HepG2 (cell line): ENCODE measurements at regions not wholly inside any gene's neighbourhood (a gene's known extent, or its start where the extent isn't known, plus 50 kb on each side); places are given as distances from the start of the nearest gene placed in this dataset.
A peak's percentile ranks its signal among the peaks of the same experiment; 100 is the strongest.

ENCODE experiments used
- ARNT ChIP-seq: fragments of 450-650 bp; IDR thresholded peaks from 2 replicates; pipeline ENCODE4 v1.6.1; 2017
- ASH2L ChIP-seq: fragments of 300-600, 200-600 bp; sonication (generic); IDR thresholded peaks from 2 replicates; pipeline ENCODE4 v1.7.0; 2017; ENCODE audit warnings: low read depth, mild to moderate bottlenecking, moderate library complexity, mixed read lengths, low read length; ENCODE audit not compliant: insufficient read length
- ATF7-NPFF ChIP-seq: sonication (generic); formaldehyde crosslinking; IDR thresholded peaks from 2 replicates; pipeline ENCODE4 v1.8.1; 2023; ENCODE audit warnings: mild to moderate bottlenecking, low read depth, missing genetic modification reagents, moderate library complexity
- ELF3 ChIP-seq: IDR thresholded peaks from 2 replicates; pipeline ENCODE4 v1.6.1; 2016; ENCODE audit warnings: missing genetic modification reagents, missing compliant biosample characterization
- ERF ChIP-seq: IDR thresholded peaks from 2 replicates; pipeline ENCODE4 v1.6.1; 2018; ENCODE audit warnings: missing biosample characterization, missing genetic modification reagents
- ETV5 ChIP-seq: IDR thresholded peaks from 2 replicates; pipeline ENCODE4 v1.6.1; 2018; ENCODE audit warnings: missing biosample characterization, missing genetic modification reagents, inconsistent platforms, borderline replicate concordance
- HMG20A ChIP-seq: IDR thresholded peaks from 2 replicates; pipeline ENCODE4 v1.6.1; 2016; ENCODE audit warnings: borderline replicate concordance
- KAT8 ChIP-seq: IDR thresholded peaks from 2 replicates; pipeline ENCODE4 v1.6.1; 2016; ENCODE audit warnings: missing genetic modification reagents, missing compliant biosample characterization
- MEIS2 ChIP-seq: sonication (generic); formaldehyde crosslinking; IDR thresholded peaks from 2 replicates; pipeline ENCODE4 v1.9.0; 2021; ENCODE audit warnings: mild to moderate bottlenecking, missing genetic modification reagents
- MIXL1 ChIP-seq: IDR thresholded peaks from 2 replicates; pipeline ENCODE4 v1.6.1; 2016
- NFIB ChIP-seq: sonication (generic); formaldehyde crosslinking; IDR thresholded peaks from 2 replicates; pipeline ENCODE4 v1.9.0; 2021; ENCODE audit warnings: missing genetic modification reagents, mild to moderate bottlenecking, borderline replicate concordance
- POGZ ChIP-seq: sonication (generic); formaldehyde crosslinking; IDR thresholded peaks from 2 replicates; pipeline ENCODE4 v1.4.0; 2020; ENCODE audit warnings: mild to moderate bottlenecking, missing genetic modification reagents
- RXRA ChIP-seq: sonication (generic); formaldehyde crosslinking; IDR thresholded peaks from 2 replicates; pipeline ENCODE4 v1.5.1; 2020; ENCODE audit warnings: missing genetic modification reagents
- SSRP1 ChIP-seq: IDR thresholded peaks from 2 replicates; pipeline ENCODE4 v1.6.1; 2016; ENCODE audit warnings: control low read depth
- ZFX ChIP-seq: sonication (generic); formaldehyde crosslinking; IDR thresholded peaks from 2 replicates; pipeline ENCODE4 v1.4.0; 2020; ENCODE audit warnings: mild to moderate bottlenecking, low read depth, missing genetic modification reagents, moderate library complexity
- ZNF12 ChIP-seq: sonication (generic); formaldehyde crosslinking; IDR thresholded peaks from 2 replicates; pipeline ENCODE4 v1.5.0; 2020; ENCODE audit warnings: missing genetic modification reagents
- ZNF205 ChIP-seq: IDR thresholded peaks from 2 replicates; pipeline ENCODE4 v1.6.1; 2018; ENCODE audit warnings: missing biosample characterization, missing genetic modification reagents
- ZNF317 ChIP-seq: sonication (generic); formaldehyde crosslinking; IDR thresholded peaks from 2 replicates; pipeline ENCODE4 v1.5.0; 2020; ENCODE audit warnings: mild to moderate bottlenecking, missing genetic modification reagents
- ZNF546 ChIP-seq: sonication (generic); formaldehyde crosslinking; conservative IDR thresholded peaks from 2 replicates; pipeline ENCODE4 v1.8.1; 2023; ENCODE audit warnings: mild to moderate bottlenecking, missing genetic modification reagents
- ZNF564 ChIP-seq: sonication (generic); formaldehyde crosslinking; IDR thresholded peaks from 2 replicates; pipeline ENCODE4 v1.8.1; 2023; ENCODE audit warnings: mild to moderate bottlenecking, missing genetic modification reagents
- ZNF660 ChIP-seq: sonication (generic); formaldehyde crosslinking; IDR thresholded peaks from 2 replicates; pipeline ENCODE4 v1.5.1; 2020; ENCODE audit warnings: mild to moderate bottlenecking, low read depth, missing genetic modification reagents, borderline replicate concordance
- ZNF883 ChIP-seq: sonication (generic); formaldehyde crosslinking; IDR thresholded peaks from 2 replicates; pipeline ENCODE4 v1.5.1; 2020; ENCODE audit warnings: mild to moderate bottlenecking, missing genetic modification reagents; ENCODE audit errors: not compliant biosample characterization
- TF ChIP-seq, protein P1 (sequence below): sonication (generic); formaldehyde crosslinking; IDR thresholded peaks from 2 replicates; pipeline ENCODE4 v1.4.0; 2020; ENCODE audit warnings: mild to moderate bottlenecking, missing genetic modification reagents
- TF ChIP-seq, protein P2 (sequence below): fragments of 450-650 bp; IDR thresholded peaks from 2 replicates; pipeline ENCODE4 v1.6.1; 2017
- TF ChIP-seq, protein P3 (sequence below): sonication (generic); formaldehyde crosslinking; IDR thresholded peaks from 2 replicates; pipeline ENCODE4 v1.4.0; 2020; ENCODE audit warnings: mild to moderate bottlenecking, missing genetic modification reagents, borderline replicate concordance
- TF ChIP-seq, protein P4 (sequence below): sonication (generic); formaldehyde crosslinking; IDR thresholded peaks from 2 replicates; pipeline ENCODE4 v1.5.1; 2020; ENCODE audit warnings: mild to moderate bottlenecking, moderate library complexity, missing genetic modification reagents

DNA sequence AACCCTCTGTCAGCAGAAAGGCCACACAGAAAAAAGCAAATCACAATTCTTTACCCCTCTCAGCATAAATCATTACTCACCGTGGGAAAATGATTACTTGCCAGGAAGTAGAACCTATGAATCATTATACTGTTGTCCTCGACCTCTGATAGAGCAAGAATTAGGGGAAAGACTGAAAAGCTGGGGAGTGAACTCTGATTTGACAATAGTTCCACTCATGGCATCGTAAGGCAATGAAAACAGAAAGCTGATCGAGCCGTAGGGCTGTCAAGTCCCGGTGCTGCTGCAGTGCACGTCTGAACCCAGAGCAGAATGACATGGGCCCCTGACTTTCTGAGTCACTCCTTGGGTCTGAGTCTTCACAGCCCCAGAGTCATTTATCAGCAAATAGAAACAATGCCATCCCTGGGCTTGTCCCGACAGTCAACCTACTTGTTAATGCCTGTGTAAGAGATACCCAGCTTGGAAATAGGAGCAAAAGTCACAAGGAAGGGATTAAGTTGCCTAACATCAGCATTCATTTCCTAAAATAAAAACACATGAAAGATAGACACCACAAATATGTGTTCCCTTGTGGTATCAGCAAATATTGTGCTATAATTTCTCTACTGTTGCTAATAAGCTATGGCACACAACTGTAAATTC lies 224.8 kb upstream of the MARCKS start (continued):
- peak; percentile 35; the same call in 1 of the 2 replicates for TF ChIP-seq HMG20A
- TF ChIP-seq ZNF546 (CRISPR knock-in tag): no peak
- 0 out of 2 replicates have a peak, but pooled peaks have one; percentile 33 for TF ChIP-seq ZNF564
- TF ChIP-seq SSRP1: no peak
- no peak for TF ChIP-seq ZNF883 (CRISPR knock-in tag)
- TF ChIP-seq MEIS2 (CRISPR knock-in tag): peak; percentile 79; the same call in 1 of the 2 replicates
- no peak for TF ChIP-seq ARNT
- TF ChIP-seq, protein P1, sequence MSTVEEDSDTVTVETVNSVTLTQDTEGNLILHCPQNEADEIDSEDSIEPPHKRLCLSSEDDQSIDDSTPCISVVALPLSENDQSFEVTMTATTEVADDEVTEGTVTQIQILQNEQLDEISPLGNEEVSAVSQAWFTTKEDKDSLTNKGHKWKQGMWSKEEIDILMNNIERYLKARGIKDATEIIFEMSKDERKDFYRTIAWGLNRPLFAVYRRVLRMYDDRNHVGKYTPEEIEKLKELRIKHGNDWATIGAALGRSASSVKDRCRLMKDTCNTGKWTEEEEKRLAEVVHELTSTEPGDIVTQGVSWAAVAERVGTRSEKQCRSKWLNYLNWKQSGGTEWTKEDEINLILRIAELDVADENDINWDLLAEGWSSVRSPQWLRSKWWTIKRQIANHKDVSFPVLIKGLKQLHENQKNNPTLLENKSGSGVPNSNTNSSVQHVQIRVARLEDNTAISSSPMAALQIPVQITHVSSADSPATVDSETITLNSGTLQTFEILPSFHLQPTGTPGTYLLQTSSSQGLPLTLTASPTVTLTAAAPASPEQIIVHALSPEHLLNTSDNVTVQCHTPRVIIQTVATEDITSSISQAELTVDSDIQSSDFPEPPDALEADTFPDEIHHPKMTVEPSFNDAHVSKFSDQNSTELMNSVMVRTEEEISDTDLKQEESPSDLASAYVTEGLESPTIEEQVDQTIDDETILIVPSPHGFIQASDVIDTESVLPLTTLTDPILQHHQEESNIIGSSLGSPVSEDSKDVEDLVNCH: no peak
- peak; percentile 77; the same call in 1 of the 2 replicates for TF ChIP-seq ZNF12
- peak; percentile 43; the same call in 1 of the 2 replicates for TF ChIP-seq ETV5 (CRISPR knock-in tag)
- TF ChIP-seq ZNF205 (CRISPR knock-in tag): no peak
- TF ChIP-seq, protein P2, sequence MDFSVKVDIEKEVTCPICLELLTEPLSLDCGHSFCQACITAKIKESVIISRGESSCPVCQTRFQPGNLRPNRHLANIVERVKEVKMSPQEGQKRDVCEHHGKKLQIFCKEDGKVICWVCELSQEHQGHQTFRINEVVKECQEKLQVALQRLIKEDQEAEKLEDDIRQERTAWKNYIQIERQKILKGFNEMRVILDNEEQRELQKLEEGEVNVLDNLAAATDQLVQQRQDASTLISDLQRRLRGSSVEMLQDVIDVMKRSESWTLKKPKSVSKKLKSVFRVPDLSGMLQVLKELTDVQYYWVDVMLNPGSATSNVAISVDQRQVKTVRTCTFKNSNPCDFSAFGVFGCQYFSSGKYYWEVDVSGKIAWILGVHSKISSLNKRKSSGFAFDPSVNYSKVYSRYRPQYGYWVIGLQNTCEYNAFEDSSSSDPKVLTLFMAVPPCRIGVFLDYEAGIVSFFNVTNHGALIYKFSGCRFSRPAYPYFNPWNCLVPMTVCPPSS: no peak
- 0 out of 2 replicates have a peak, but pooled peaks have one; percentile 30 for TF ChIP-seq ZNF317 (CRISPR knock-in tag)
- TF ChIP-seq ASH2L: peak; percentile 60
- TF ChIP-seq NFIB (CRISPR knock-in tag): no peak
- TF ChIP-seq ZNF660 (CRISPR knock-in tag): no peak
- TF ChIP-seq MIXL1 (CRISPR knock-in tag): 0 out of 2 replicates have a peak, but pooled peaks have one; percentile 11
- TF ChIP-seq POGZ (CRISPR knock-in tag): no peak; the same call in 1 of the 2 replicates
- TF ChIP-seq ERF (CRISPR knock-in tag): peak; percentile 35; the same call in 1 of the 2 replicates
- no peak for TF ChIP-seq RXRA (CRISPR knock-in tag)
- TF ChIP-seq KAT8 (CRISPR knock-in tag): peak; percentile 39; the same call in 1 of the 2 replicates
- TF ChIP-seq, protein P3, sequence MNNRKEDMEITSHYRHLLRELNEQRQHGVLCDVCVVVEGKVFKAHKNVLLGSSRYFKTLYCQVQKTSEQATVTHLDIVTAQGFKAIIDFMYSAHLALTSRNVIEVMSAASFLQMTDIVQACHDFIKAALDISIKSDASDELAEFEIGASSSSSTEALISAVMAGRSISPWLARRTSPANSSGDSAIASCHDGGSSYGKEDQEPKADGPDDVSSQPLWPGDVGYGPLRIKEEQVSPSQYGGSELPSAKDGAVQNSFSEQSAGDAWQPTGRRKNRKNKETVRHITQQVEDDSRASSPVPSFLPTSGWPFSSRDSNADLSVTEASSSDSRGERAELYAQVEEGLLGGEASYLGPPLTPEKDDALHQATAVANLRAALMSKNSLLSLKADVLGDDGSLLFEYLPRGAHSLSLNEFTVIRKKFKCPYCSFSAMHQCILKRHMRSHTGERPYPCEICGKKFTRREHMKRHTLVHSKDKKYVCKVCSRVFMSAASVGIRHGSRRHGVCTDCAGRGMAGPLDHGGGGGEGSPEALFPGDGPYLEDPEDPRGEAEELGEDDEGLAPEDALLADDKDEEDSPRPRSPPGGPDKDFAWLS (CRISPR knock-in tag): no peak
- TF ChIP-seq ZFX (CRISPR knock-in tag): peak; percentile 26; the same call in 1 of the 2 replicates
- TF ChIP-seq, protein P4, sequence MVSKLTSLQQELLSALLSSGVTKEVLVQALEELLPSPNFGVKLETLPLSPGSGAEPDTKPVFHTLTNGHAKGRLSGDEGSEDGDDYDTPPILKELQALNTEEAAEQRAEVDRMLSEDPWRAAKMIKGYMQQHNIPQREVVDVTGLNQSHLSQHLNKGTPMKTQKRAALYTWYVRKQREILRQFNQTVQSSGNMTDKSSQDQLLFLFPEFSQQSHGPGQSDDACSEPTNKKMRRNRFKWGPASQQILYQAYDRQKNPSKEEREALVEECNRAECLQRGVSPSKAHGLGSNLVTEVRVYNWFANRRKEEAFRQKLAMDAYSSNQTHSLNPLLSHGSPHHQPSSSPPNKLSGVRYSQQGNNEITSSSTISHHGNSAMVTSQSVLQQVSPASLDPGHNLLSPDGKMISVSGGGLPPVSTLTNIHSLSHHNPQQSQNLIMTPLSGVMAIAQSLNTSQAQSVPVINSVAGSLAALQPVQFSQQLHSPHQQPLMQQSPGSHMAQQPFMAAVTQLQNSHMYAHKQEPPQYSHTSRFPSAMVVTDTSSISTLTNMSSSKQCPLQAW (CRISPR knock-in tag): no peak
- no peak for TF ChIP-seq ATF7-NPFF
- peak; percentile 78 for TF ChIP-seq ELF3 (CRISPR knock-in tag)
